ENCODE measurements at regions not wholly inside any gene's neighbourhood (a gene's known extent, or its start where the extent isn't known, plus 50 kb on each side); places are given as distances from the start of the nearest gene placed in this dataset.

- H2AFZ ChIP-seq, result no peak overlapping the region
- 18 to 23% methylated on average over 5 of the region's 5 CpGs for WGBS, 2 experiments (ENCODE audit: low coverage in 1 of 2, low lambda C conversion rate in 2 of 2, missing lambda C conversion rate in 2 of 2)
- no peak overlapping the region for H3K27ac ChIP-seq
These were observed 140.5 kb upstream of the CCND2 start for GRCh38 chr12:4133029-4133428.

DNA sequence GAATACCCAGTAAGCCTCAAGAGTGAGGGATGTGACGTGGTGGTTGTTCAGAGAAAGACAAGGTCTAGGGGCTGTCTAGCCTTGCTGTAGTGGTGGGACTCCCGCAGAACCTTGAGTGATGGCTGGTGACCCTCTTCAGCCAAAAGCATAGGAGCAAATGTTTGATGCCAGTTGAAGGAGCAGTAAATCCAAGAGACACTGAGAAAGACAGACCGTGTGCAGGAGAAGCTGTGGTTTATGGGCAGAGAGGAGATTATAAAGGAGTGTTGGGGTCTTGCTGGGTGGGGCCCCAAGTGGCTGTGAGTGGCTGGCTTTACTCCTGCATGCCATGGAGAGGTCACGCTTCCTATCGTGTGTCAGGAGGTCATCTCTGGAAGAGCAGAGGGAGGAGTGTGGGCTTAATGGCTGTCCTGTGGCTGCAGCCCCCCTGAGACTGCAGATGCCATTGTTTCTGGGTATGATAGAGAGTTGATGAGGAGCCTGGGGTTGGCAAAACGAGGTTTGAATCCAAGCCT lies 152.0 kb upstream of the CCND2 start:
- Histone ChIP-seq H3K9ac (no peak overlapping the region), H3K9me3 (ENCODE audit: low read depth) (no peaks in the 10 kb centered on the region), H3K4me3 (no peak overlapping the region), H3K27me3 (replicated peaks; ENCODE audit: insufficient read depth) (peaks cover 11% of the 10 kb centered on the region; the same call in 1 of the 2 replicates), H4K20me1 (ENCODE audit: insufficient read depth) (no peaks in the 10 kb centered on the region), H3K9me2 (ENCODE audit: insufficient read depth) (no peaks in the 10 kb centered on the region), H3K36me3 (ENCODE audit: low read depth) (no peaks in the 10 kb centered on the region), H2AFZ (no peak overlapping the region), H3K79me2 (ENCODE audit: insufficient read depth) (no peaks in the 10 kb centered on the region), H3K27ac (no peak overlapping the region), H3K4me1 (ENCODE audit: insufficient read depth) (no peaks in the 10 kb centered on the region), H3K4me2 (ENCODE audit: unreplicated experiment) (no peak overlapping the region), H3F3A (ENCODE audit: insufficient read depth) (no peaks in the 10 kb centered on the region)
- in situ Hi-C loops (cut with MboI), result no loop called here
- no peak for DNase-seq
- TF ChIP-seq EZH2 (IDR thresholded peaks at IDR 0.05; ENCODE audit: insufficient read depth, poor library complexity, severe bottlenecking) (no peak), EZH2phosphoT487 (IDR thresholded peaks at IDR 0.05; ENCODE audit: insufficient read depth, low read depth) (no peak)
- 12 to 13% methylated on average over 6 of the region's 6 CpGs for WGBS, 2 experiments (ENCODE audit: low coverage in 1 of 2, low lambda C conversion rate in 2 of 2, missing lambda C conversion rate in 2 of 2)

More at GRCh38 chr12:4133029-4133428, 140.5 kb upstream of the CCND2 start:
- in situ Hi-C loops (cut with MboI), result no loop called here
- no peaks in the 10 kb centered on the region for H3K36me3 ChIP-seq (ENCODE audit: low read depth)
- DNase-seq, result no peak
- no peaks in the 10 kb centered on the region for H3K9me2 ChIP-seq (ENCODE audit: insufficient read depth)
- TF ChIP-seq EZH2 (IDR thresholded peaks at IDR 0.05; ENCODE audit: insufficient read depth, poor library complexity, severe bottlenecking) (no peak), EZH2phosphoT487 (IDR thresholded peaks at IDR 0.05; ENCODE audit: insufficient read depth, low read depth) (no peak)
- H3K9me3 ChIP-seq (ENCODE audit: low read depth), result no peaks in the 10 kb centered on the region
- H3K4me3 ChIP-seq, result no peak overlapping the region
- no peaks in the 10 kb centered on the region for H3F3A ChIP-seq (ENCODE audit: insufficient read depth)
- no peaks in the 10 kb centered on the region for H3K27me3 ChIP-seq (replicated peaks; ENCODE audit: insufficient read depth)
- no peaks in the 10 kb centered on the region for H3K4me1 ChIP-seq (ENCODE audit: insufficient read depth)
- H3K9ac ChIP-seq, result no peak overlapping the region
- H3K4me2 ChIP-seq (ENCODE audit: unreplicated experiment), result no peak overlapping the region
- no peaks in the 10 kb centered on the region for H4K20me1 ChIP-seq (ENCODE audit: insufficient read depth)
- H3K79me2 ChIP-seq (ENCODE audit: insufficient read depth), result no peaks in the 10 kb centered on the region

DNA sequence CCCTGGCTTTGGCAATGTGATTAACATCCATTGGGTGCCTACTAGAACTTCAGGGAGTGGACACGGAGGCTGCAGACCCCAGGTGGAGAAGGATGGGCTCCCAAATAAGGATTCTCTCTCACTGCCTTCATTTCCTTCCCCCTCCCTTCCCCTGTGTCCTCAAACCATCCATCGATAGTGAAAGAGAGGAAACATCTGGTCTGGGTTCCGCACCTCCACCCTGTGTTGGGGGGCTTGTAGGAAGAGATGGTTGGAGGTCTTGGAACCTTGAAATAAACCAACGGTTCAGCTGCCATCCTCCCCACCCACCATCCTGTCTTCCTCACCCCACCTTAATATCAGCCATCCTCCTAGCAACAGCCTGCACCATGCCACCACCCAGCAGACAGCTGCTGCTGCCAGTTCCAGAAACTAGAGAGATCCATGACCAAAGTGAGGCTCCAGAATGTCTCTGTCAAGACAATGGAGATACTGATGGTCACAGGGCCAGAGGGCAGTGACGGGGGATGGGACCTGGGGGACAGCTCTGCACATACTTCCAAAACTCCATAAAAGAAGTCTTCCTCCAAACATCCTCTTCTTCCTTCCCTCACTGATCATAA lies 153.1 kb upstream of the CCND2 start:
- H3K27ac ChIP-seq, result no peak overlapping the region
- no peak overlapping the region for H3K4me3 ChIP-seq
- 12 to 13% methylated on average over 5 of the region's 5 CpGs for WGBS, 2 experiments (ENCODE audit: low coverage in 1 of 2, low lambda C conversion rate in 2 of 2, missing lambda C conversion rate in 2 of 2)
- no peaks in the 10 kb centered on the region for H3K4me1 ChIP-seq (ENCODE audit: insufficient read depth)
- H3K79me2 ChIP-seq (ENCODE audit: insufficient read depth), result no peaks in the 10 kb centered on the region
- no peaks in the 10 kb centered on the region for H3K36me3 ChIP-seq (ENCODE audit: low read depth)
- no peaks in the 10 kb centered on the region for H3K9me3 ChIP-seq (ENCODE audit: low read depth)
- peaks cover 10% of the 10 kb centered on the region; the same call in 1 of the 2 replicates for H3K27me3 ChIP-seq (replicated peaks; ENCODE audit: insufficient read depth)
- H3K9ac ChIP-seq, result no peak overlapping the region
- H4K20me1 ChIP-seq (ENCODE audit: insufficient read depth), result no peaks in the 10 kb centered on the region
- DNase-seq, result no peak
- no peaks in the 10 kb centered on the region for H3K9me2 ChIP-seq (ENCODE audit: insufficient read depth)
- H2AFZ ChIP-seq, result no peak overlapping the region
- no peaks in the 10 kb centered on the region for H3F3A ChIP-seq (ENCODE audit: insufficient read depth)
- TF ChIP-seq EZH2phosphoT487 (IDR thresholded peaks at IDR 0.05; ENCODE audit: insufficient read depth, low read depth), result no peak
- TF ChIP-seq EZH2 (IDR thresholded peaks at IDR 0.05; ENCODE audit: insufficient read depth, poor library complexity, severe bottlenecking), result no peak
- in situ Hi-C loops (cut with MboI), result no loop called here
- H3K4me2 ChIP-seq (ENCODE audit: unreplicated experiment), result no peak overlapping the region

- Histone ChIP-seq H3K79me2 (ENCODE audit: insufficient read depth) (no peaks in the 10 kb centered on the region), H3K36me3 (ENCODE audit: low read depth) (no peaks in the 10 kb centered on the region), H3K27me3 (replicated peaks; ENCODE audit: insufficient read depth) (peaks cover 10% of the 10 kb centered on the region; the same call in 1 of the 2 replicates), H3K9me3 (ENCODE audit: low read depth) (no peaks in the 10 kb centered on the region), H2AFZ (no peak overlapping the region), H3K4me1 (ENCODE audit: insufficient read depth) (no peaks in the 10 kb centered on the region), H3K9me2 (ENCODE audit: insufficient read depth) (no peaks in the 10 kb centered on the region), H3K4me3 (no peak overlapping the region), H3K4me2 (ENCODE audit: unreplicated experiment) (no peak overlapping the region), H4K20me1 (ENCODE audit: insufficient read depth) (no peaks in the 10 kb centered on the region), H3F3A (ENCODE audit: insufficient read depth) (no peaks in the 10 kb centered on the region), H3K9ac (no peak overlapping the region), H3K27ac (no peak overlapping the region)
- in situ Hi-C loops (cut with MboI), result no loop called here
- no peak for DNase-seq
- no peak for TF ChIP-seq EZH2phosphoT487 (IDR thresholded peaks at IDR 0.05; ENCODE audit: insufficient read depth, low read depth)
- no peak for TF ChIP-seq EZH2 (IDR thresholded peaks at IDR 0.05; ENCODE audit: insufficient read depth, poor library complexity, severe bottlenecking)
- 43 to 49% methylated on average over 7 of the region's 7 CpGs for WGBS, 2 experiments (ENCODE audit: low coverage in 1 of 2, low lambda C conversion rate in 2 of 2, missing lambda C conversion rate in 2 of 2)
These were observed 154.3 kb upstream of the CCND2 start for GRCh38 chr12:4119157-4119761.
